NCI-H2227 (cell line): ENCODE measurements at regions not wholly inside any gene's neighbourhood (a gene's known extent, or its start where the extent isn't known, plus 50 kb on each side); places are given as distances from the start of the nearest gene placed in this dataset.
"Not testable (repeated sequence)": the region's sequence is repeated elsewhere in the genome, so short reads cannot be mapped to it uniquely, and the experiment has no call there.

Source experiments
- DNase-seq: peaks from one replicate; lab custom pipeline; 2025; ENCODE audit not compliant: unreplicated experiment; lab: John Stamatoyannopoulos, UW

DNA sequence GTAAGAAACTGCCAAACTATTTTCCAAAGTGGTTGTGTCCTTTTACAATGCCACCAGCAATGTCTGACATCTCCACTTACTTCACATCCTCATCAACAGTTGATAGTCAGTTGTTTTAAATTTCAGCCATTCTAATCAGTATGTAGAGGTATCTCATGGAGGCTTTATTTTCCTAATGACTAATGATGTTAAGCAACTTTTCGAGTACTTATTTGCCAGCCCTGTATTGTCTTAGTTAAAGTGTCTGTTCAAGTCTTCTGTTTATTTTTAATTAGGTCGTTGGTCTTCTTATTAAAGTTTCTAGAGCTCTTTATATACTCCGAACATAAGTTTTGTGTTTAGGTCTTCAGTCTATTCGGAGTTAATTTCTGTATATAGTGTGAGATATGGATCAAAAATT is 54.9 kb upstream of the NBPF12 start:
- DNase-seq: not testable (repeated sequence)

DNA sequence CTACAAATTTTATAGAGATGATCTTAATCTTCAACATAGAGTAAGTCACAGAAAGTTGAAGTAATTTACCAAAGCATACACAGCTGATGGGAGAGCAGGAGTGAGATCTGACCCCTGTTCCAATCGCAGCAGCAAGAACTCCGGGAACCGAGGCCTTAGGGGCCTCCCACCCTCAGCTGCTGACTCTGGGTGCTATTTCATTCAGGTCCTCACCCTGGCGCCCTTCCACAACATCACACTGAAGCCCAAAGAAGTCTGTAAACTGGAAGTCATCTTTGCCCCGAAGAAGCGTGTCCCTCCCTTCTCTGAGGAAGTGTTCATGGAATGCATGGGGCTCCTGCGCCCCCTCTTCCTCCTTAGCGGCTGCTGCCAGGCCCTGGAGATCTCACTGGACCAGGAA is 57.0 kb upstream of the NBPF12 start:
- not testable (repeated sequence) for DNase-seq

DNA sequence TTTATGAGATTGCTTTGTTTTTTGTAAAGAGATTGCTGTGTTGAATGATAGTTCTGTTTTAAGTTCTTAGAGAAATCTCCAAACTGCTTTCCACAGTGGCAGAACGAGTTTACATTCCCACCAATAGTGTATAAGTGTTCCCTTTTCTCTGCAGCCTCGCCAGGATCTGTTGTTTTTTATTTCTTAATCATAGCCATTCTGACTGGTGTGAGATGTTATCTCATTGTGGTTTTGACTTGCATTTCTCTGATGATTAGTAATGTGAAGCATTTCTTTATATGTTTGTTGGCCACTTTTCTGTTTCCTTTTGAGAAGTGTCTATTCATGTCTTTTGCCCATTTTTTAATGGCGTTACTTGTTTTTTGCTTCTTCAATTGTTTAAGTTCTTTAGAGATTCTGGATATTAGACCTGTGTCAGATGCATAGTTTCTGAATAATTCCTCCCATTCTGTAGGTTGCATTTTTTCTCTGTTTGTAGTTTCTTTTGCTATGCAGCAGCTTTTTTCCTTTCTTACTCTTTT is 74.3 kb upstream of the NBPF12 start:
- not testable (repeated sequence) for DNase-seq

DNA sequence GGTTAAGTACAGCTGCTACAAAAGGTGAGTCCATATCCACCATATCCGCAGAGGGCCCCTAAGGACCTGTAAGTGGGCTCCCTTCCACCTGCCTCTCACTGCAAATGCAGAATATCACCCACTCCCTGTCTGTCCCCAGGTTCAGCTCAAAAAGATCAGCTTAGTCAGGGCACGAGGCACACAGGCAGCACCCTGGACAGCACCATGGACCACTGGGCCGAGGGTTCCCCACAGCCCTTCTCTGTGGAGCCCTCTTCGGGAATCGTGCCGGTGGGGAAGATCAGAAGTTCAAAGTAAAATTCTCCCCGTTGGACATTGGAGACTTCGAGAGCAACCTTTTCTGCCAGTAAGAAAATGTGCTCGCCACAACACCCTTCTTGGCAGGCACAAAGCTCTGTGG is 85.0 kb upstream of the NBPF12 start:
- not testable (repeated sequence) for DNase-seq

DNA sequence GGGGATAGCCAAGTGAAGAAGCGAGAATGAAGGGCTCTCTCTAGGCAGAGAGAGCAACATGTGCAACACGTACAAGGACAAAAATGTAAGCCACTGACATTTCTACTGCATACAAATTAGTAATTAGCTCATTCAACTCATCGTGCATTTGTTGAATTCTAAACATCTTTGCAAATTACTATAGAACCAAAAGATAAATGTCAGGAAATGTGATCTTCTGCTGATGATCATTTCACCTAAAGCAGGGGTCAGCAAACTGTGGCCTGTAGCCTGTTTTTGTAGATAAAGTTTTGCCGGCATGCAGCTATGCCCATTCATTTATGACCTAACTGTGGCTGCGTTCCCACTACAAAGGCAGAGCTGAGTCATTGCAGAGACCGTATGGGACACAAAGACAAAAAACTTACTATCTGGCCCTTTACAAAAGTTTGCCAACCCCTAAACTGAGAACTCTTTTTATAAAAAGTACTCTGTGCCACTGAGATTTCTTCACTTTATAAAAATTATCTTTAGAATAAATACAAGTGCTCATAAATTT is 87.7 kb upstream of the NBPF12 start:
- not testable (repeated sequence) for DNase-seq

DNA sequence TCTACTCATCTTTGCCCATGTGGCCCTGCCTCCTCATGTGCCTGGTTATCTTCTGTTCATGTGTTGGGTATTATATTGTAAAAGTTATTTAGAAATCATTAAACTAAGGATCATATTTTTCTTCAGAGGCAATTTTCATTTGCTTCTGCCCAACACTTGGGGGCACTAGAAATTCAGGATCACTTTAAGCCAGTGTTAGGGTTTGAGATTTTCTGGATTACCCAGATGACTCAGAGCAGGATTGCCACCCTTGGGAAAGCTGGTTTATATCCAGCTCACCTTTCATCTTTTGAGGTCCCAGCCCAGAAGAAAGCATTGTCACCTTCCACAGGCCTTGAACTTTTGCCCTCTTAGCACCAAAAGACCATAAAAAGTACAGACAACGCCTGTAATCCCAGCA is 99.4 kb upstream of the NBPF12 start:
- not testable (repeated sequence) for DNase-seq

DNA sequence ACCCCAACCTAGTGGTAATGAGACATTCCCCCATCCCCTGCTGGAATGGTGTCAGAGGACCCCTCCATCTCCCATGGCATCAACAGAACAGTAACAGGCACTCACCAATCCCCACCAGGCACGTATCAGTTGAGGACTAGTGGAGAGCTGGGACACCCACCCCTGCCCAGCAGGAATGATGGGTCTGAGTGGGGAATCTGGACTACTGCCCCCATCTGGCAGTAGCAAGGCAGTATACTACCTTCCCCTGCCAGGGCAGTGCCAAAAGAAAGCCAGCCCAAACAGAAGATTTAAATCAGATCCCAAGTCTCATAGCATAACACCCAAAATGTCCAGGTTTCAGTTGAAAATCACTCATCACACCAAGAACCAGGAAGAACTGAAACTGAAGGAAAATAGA is 111.2 kb upstream of the NBPF12 start:
- DNase-seq: not testable (repeated sequence)

DNA sequence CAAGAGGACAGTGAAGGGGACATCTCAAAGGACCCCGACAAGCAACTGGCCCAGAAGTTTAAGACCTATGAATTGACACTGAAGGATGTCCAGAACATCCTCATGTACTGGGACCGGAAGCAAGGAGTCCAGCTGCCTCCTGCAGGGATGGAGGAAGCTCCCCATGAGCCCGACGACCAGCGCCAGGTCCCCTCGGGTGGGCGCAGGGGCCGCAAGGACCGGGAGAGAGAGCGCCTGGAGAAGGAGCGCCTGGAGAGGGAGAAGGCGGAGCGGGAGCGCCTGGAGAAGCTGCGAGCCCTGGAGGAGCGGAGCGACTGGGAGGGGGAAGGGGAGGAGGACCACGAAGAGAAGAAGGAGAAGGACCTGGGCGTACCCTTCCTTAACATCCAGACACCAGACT is 143.9 kb upstream of the NBPF12 start:
- DNase-seq: not testable (repeated sequence)

DNA sequence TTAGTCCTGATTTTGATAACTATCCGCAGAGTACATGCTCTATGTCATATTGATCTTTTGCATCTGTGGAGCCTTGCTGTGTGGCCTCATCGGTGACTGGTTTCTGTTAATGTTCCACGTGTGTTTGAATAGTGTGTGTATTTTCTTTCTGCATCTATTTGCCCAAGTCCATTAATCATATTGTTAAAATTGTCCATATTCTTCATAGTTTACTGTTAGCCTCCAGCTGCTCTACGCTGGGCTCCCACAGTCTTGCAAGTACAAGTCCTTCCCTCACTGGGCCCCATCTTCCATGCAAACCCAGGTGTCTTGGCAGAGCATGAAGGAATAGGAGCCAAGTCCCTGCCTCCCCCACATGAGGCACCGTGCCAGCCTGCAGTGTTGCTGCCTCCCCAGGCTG is 145.4 kb upstream of the NBPF12 start:
- not testable (repeated sequence) for DNase-seq

DNA sequence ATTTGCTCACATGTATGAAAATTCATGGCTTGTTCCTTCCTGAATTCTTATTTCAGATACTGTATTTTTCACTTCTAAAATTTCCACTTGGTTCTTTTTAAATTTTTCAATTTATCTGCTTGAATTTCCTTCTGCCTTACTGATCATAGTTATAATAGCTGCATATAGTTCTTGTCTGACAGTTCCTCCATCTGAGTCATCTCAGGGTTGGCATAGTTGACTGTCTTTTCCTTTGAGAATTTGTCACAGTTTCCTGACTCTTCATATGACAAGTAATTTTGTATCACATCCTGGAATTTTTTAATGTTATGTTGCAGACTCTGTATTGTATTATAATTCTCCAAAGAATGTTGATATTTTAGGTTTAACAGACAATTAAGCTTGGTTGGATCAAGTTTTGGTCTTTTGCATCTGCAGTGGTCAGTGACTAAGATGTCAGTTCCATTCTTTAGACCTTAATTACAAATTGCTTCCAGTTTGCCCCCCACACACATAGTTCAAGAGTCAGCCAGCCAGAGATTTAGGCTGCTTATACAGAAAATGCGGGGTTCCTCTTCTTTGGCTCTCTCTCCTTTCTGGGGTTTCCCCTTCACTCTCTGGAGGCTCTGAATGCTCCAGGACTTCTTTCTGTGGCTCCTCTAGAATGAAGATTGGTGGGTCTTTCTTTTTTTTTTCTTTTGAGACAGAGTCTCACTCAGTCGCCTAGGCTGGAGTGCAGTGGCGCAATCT is 153.7 kb upstream of the NBPF12 start:
- DNase-seq: not testable (repeated sequence)

DNA sequence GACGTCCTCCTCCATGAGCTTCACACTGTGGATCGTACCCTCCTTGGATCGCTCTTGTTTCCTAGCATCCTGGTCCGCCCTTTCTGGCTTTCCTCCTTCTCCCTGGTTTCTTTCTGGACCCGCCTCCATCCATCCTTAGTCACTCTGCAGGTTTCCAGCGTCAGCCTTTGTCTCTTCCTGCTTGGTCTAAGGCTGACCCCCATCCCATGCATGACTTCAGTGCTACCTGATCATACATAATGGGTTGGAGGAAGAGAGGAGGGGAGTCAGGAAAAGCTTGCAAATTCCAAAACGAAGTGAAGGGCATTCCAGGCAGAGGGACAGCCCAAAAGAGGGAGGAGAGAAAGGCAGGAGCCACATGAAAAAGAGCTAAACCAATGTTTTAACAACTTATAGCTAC is 156.9 kb upstream of the NBPF12 start:
- DNase-seq: not testable (repeated sequence)

DNA sequence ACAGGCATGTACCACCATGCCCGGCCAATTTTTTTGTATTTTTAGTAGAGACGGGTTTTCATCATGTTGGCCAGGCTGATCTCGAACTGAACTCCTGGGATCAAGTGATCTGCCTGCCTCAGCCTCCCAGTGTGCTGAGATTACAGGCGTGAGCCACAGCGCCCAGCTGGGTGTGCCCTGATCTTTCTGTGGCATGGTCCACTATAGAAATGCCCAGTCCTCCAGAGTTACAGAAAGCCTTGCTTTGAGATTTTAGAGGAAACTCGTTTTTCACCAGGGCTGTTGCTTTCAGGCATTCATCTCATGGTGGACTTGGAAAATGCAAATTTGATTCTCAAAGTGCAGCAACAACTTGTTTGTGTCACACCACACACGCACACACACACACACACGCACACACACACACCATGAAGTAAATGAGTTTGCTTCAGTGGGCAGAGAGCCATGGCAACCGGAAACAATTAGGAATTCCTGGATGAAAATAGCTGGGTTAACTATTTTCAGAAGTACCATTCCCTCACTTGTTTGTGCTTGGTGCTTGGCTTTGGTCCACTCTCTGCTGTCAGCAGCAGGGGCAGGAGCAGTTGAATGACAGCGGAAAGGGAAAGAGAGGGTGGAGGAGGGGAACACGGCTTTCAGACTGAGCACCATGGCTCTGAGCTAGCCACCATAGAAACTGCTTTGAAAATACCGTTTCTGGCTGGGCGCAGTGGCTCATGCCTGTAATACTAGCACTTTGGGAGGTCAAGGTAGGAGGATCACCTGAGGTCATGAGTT is 160.1 kb upstream of the NBPF12 start:
- peak; percentile 19 for DNase-seq

DNA sequence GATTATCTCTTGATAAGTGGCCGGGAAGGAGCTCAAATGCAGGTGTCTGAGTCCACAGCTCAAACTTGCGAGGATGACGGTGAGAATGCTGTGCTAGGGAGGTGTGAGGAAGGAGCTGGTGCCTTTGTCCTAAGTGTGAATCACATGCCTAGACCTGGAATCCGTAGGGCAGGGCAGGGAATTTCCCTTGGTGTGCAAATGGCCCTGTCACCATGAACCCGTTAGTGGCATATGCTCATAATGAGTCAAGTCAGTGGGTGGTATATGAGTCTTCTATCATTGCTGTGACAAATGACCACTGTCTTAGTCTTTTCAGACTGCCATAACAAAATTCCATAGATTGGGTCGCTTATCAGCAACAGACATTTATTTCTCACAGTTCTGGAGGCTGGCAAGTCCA is 163.1 kb upstream of the NBPF12 start:
- not testable (repeated sequence) for DNase-seq

DNA sequence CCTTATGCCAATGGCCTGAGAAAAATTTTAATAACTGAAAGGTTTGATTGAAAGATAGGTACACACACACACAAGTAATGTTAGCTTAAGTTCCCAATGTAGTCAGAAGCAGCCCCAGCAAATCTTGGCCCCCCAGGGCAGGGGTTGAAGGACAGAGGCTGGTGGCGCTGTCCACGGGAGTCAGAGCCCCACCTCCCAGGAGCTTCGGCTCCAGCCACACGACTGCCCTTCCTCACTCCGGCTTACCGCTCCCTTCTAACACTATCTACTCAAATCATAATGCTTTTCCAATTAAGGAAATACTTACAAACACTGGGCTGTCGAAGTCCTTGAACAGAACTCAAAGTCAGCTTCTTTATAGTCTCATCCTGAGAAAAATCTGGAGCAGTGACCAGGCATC is 163.9 kb upstream of the NBPF12 start:
- DNase-seq: not testable (repeated sequence)

DNA sequence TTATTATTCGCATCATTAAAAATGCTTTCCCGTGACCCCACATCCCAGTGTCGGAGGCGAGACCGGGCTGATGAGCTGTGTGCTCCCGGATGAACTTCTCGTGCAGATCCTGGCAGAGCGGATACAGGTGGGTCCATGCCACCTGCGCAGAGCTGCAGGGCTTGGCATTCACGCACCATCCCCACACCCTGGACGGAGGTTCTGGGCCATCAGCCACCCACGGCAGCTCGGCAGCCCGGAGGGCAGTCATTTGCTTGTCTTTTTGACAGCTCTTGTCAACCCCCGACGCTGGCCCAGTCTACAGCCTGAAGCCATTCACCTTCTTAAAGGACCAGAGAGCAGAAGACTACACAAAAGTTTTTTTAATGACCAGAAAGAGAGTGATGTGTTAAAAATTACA is 166.7 kb upstream of the NBPF12 start:
- not testable (repeated sequence) for DNase-seq

DNA sequence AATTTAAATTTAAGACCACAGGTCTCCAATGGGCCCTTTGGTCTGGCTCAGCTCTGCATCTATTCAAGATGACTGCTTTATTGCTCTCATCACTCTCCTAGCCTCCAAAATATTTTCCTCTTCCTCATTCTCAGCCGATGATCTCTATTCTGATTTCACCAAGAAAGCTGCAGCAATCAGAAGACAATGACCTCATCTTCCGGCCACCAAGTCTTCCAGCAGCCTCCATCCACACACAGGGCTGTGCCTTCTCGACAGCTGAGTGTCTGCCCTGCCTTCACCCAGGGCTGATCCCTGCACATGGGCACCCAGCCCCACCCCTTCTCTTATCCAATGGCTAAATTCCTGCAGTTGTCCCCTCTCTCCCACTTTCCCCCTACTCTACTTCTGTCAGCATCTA is 167.1 kb upstream of the NBPF12 start:
- not testable (repeated sequence) for DNase-seq

DNA sequence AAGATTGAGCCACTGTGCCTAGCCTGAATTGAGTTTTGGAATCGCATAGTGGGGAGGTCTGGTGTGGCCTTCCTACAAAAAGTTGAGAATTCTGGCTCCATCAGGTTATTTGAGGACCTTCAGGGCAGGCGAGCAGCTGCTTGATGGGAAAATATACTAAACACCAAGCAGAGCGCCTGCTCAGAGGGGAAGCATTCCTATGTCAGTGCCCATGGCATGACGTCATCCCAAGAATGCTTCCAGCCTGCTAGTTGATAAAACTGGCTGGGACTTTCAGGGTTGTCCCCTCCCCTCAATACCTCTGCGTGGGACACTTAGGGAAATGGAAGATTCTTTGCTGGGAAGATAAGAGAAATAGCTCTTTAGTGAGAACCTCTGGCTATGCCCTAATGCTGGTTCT is 174.9 kb upstream of the NBPF12 start:
- not testable (repeated sequence) for DNase-seq

DNA sequence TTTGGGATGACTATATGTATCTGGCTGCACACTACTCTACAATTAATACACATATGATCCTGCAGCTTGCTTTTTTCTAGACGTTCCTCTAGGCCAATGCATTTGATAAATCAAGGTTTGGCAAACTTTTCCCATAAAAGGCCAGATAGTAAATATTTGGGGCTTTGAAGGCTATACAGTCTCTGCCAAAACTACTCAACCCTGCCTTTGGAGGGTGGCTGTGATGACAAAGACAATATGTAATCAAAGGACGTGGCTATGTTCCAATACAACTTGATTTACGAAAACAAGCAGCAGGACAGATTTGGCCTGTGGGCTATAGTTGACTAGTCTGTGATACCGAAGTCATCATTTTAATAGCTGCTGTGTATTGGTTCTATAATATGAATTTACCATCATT is 181.3 kb upstream of the NBPF12 start:
- not testable (repeated sequence) for DNase-seq

DNA sequence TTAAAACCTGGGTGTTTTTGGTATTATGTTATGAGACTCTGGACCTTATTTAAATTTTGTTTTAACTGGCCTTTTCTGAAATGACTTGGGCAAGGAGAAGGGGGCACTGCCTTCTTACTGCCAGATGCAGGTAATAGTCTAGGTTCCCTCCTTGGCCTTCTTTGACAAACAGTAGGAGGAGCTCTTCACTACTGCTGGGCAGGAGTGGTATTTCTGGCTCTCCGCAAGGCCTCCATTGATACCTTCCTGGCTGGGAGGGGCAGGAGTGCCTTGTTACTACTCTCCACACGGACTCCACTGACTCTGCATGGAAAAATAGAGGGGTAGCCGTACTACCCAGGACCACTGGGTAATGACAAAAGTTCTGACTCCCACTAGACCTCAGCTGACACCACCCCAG is 189.4 kb upstream of the NBPF12 start:
- not testable (repeated sequence) for DNase-seq

DNA sequence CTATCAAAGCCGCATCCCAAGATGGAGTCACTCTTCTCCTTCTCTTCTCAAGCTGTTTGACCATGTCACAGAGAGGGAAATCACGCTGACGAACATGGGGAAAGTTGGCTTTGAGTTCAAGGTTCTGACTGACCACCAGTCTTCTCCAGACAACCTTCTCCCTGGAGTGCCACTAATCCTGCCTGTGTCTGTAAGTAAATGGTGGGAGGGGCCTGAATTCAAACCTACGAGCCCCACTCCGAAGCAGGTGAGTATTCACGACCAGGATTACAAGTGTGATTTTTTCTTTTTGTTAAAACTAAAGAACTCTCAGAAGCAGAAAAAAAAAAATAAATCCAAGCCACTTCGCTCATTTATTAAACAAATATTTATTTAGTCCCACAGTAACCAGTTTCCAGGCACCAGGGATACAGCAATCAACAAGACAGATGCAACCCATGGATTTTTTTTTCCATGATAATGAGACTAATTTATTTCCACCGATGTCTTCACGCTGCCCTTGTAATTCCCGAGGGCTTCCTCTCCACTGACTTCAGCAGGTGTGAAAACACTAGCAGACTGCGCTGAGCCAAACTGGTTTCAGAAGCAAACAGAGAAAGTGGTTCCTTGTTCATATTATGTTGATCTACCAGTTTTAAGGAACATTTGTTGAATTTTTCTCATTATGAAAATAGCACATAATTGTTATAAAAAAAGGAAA is 206.0 kb upstream of the NBPF12 start:
- DNase-seq: not testable (repeated sequence)

DNA sequence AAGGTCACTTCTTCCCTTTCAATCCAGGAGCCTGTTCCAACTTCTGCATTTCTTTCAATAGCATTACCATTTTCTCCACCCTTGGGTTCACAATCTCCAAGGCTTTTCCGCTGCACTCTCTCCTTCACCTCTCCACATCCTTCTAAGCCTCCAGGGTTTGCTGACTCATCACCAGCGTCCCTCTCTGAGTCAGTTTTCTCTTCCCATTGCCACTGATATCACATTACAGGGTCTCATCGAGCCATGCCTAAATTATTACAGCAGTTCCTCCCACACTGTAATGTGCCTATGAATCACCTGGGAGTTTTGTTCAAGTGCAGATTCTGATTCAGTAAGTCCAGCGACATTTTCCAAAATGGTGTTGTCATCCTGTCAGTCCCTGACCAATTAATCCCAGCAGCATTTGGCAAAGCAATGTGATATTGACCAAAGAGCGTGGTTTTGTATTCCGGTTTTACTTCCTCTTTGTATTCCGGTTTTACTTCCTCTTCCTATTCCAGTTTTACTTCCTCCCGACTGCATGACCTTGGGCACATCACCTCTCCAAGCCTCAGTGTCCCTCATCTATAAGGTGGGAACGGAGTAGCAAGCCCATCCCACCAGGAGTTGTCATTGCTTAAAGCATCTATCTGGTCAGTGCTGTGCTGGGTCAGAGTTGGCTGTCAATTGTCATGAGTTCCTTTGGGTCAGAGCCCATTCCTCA is 208.3 kb upstream of the NBPF12 start:
- not testable (repeated sequence) for DNase-seq
